HL-60 (cell line): ENCODE measurements at regions not wholly inside any gene's neighbourhood (a gene's known extent, or its start where the extent isn't known, plus 50 kb on each side); places are given as distances from the start of the nearest gene placed in this dataset.

Source experiments
- DNase-seq, 2 experiments: peaks; one replicate each; pipeline ENCODE4 v3.0.0-alpha.2; 2010 to 2020; ENCODE audit warnings: low read depth in 1 of 2, low spot score in 1 of 2
- H3K27ac ChIP-seq: fragments of 250-450 bp; sonication (Bioruptor Pico); replicated peaks from 2 replicates; pipeline ENCODE4 v1.5.1; 2020; ENCODE audit warnings: mild to moderate bottlenecking, moderate library complexity
- H3K27me3 ChIP-seq: fragments of 250-450 bp; sonication (Bioruptor Pico); 2 replicates; pipeline ENCODE4 v1.5.1; 2021; ENCODE audit warnings: mild to moderate bottlenecking, moderate library complexity; ENCODE audit not compliant: insufficient read depth, poor library complexity, severe bottlenecking
- H3K4me3 ChIP-seq: replicated peaks from 2 replicates; pipeline ENCODE4 v1.5.1; 2011; ENCODE audit warnings: mild to moderate bottlenecking, control low read depth, low read length; ENCODE audit not compliant: insufficient read depth
- GABPA ChIP-seq: IDR thresholded peaks from 2 replicates; pipeline ENCODE4 v1.6.1; 2012; ENCODE audit warnings: low read depth
- POLR2AphosphoS5 ChIP-seq: IDR thresholded peaks from 2 replicates; pipeline ENCODE4 v1.6.1; 2012; ENCODE audit warnings: low read depth
- REST ChIP-seq: IDR thresholded peaks from 2 replicates; pipeline ENCODE4 v1.6.1; 2012; ENCODE audit warnings: low read depth; ENCODE audit not compliant: insufficient replicate concordance
- SPI1 ChIP-seq: IDR thresholded peaks from 2 replicates; pipeline ENCODE4 v1.6.1; 2012; ENCODE audit warnings: low read depth, mild to moderate bottlenecking, borderline replicate concordance
- TF ChIP-seq, protein P1 (sequence below): IDR thresholded peaks from one replicate; pipeline ENCODE4 v1.5.1; 2011; ENCODE audit warnings: low read length, control low read depth, inconsistent platforms; ENCODE audit not compliant: insufficient read depth

DNA sequence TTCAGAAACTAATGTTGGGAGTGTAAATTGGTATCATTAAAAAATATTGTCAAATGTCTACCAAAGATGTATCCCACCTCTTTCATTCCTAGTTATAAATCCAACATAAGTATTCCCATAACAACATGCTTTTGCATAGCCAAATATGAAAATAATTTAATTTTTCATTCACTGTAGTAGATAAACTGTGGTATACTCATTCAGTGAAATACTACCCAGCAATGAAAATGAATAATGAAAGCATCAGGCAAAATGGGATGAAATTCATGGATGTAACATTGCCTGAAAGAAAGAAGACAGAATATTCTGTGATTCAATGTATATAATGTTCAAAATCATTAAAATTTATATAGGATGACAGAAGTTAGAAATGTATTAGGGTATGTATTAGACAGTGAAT is 629.0 kb upstream of the MBL2 start:
- H3K4me3 ChIP-seq, result no peak overlapping the region
- no peak overlapping the region for H3K27ac ChIP-seq
- DNase-seq, result no peak
- TF ChIP-seq REST (no peak), SPI1 (no peak), POLR2AphosphoS5 (no peak), GABPA (no peak)
- TF ChIP-seq, protein P1, sequence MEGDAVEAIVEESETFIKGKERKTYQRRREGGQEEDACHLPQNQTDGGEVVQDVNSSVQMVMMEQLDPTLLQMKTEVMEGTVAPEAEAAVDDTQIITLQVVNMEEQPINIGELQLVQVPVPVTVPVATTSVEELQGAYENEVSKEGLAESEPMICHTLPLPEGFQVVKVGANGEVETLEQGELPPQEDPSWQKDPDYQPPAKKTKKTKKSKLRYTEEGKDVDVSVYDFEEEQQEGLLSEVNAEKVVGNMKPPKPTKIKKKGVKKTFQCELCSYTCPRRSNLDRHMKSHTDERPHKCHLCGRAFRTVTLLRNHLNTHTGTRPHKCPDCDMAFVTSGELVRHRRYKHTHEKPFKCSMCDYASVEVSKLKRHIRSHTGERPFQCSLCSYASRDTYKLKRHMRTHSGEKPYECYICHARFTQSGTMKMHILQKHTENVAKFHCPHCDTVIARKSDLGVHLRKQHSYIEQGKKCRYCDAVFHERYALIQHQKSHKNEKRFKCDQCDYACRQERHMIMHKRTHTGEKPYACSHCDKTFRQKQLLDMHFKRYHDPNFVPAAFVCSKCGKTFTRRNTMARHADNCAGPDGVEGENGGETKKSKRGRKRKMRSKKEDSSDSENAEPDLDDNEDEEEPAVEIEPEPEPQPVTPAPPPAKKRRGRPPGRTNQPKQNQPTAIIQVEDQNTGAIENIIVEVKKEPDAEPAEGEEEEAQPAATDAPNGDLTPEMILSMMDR, result no peak
- H3K27me3 ChIP-seq, result no peaks in the 10 kb centered on the region

GRCh38 chr10:53396876-53397275 is 624.3 kb upstream of the MBL2 start:
- Histone ChIP-seq H3K27me3 (no peaks in the 10 kb centered on the region), H3K27ac (no peak overlapping the region), H3K4me3 (no peak overlapping the region)
- no peak for DNase-seq
- no peak for TF ChIP-seq GABPA
- no peak for TF ChIP-seq REST
- TF ChIP-seq POLR2AphosphoS5, result no peak
- TF ChIP-seq SPI1, result no peak
- TF ChIP-seq, protein P1, result no peak

- Histone ChIP-seq H3K4me3 (no peak overlapping the region), H3K27me3 (no peaks in the 10 kb centered on the region), H3K27ac (no peak overlapping the region)
- TF ChIP-seq REST (no peak), POLR2AphosphoS5 (no peak), SPI1 (no peak), GABPA (no peak)
- TF ChIP-seq, protein P1, result no peak
- no peak for DNase-seq
Measured at GRCh38 chr10:53395449-53395848, 622.9 kb upstream of the MBL2 start.
